ENCODE measurements at regions not wholly inside any gene's neighbourhood (a gene's known extent, or its start where the extent isn't known, plus 50 kb on each side); places are given as distances from the start of the nearest gene placed in this dataset.

DNA sequence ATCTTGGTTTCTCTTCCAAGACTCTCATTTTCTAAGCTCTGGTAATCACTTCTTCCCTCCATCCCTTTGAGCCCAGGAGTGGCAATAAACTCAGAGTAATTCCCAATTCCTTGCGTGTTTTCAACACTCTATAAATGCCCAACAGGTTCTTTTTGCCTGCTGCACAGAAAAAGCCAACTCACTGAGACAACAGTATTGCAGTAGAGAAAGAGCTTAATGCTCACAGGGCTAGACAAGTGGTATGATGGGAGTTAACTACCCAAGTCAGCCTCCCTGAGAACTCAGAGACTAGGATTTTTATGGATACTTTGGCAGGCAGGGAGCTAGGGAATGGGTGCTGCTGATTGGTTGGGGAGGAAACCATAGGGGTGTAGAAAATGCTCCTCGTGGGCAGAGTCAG, 103.4 kb downstream of the MTNR1A start:
- H3K9ac ChIP-seq (ENCODE audit: low read length): no peak overlapping the region
- H3F3A ChIP-seq (ENCODE audit: insufficient read depth, low read length): no peaks in the 10 kb centered on the region
- no peaks in the 10 kb centered on the region for H3K9me2 ChIP-seq (ENCODE audit: low read depth, low read length)
- H3K27ac ChIP-seq (ENCODE audit: low read depth, low read length, poor library complexity, severe bottlenecking): no peak overlapping the region
- no peak overlapping the region for H3K4me2 ChIP-seq (ENCODE audit: low read length)
- TF ChIP-seq CTCF (IDR thresholded peaks at IDR 0.05; ENCODE audit: low read length) (no peak), EZH2 (IDR thresholded peaks at IDR 0.05; ENCODE audit: borderline replicate concordance, low read length) (no peak)
- H3K36me3 ChIP-seq (ENCODE audit: insufficient read depth, low read length): no peaks in the 10 kb centered on the region; the same call in 1 of the 2 replicates
- H3K4me3 ChIP-seq (ENCODE audit: low read depth, low read length, poor library complexity, severe bottlenecking): no peak overlapping the region
- peaks cover 10% of the 10 kb centered on the region; the same call in 1 of the 2 replicates for H3K9me3 ChIP-seq (ENCODE audit: low read length)
- no peaks in the 10 kb centered on the region for H3K4me1 ChIP-seq (ENCODE audit: insufficient read depth, low read length, severe bottlenecking)
- H3K27me3 ChIP-seq (ENCODE audit: insufficient read depth, low read length): no peaks in the 10 kb centered on the region
- no peak overlapping the region for H2AFZ ChIP-seq (ENCODE audit: low read length)
- H3K79me2 ChIP-seq (ENCODE audit: insufficient read depth, low read length): no peaks in the 10 kb centered on the region
- H4K20me1 ChIP-seq (ENCODE audit: insufficient read depth, low read length): no peaks in the 10 kb centered on the region

- no peak overlapping the region for H3K9ac ChIP-seq (ENCODE audit: low read length)
- H4K20me1 ChIP-seq (ENCODE audit: insufficient read depth, low read length): no peaks in the 10 kb centered on the region
- no peaks in the 10 kb centered on the region for H3K79me2 ChIP-seq (ENCODE audit: insufficient read depth, low read length)
- peaks cover 10% of the 10 kb centered on the region; the same call in 1 of the 2 replicates for H3K9me3 ChIP-seq (ENCODE audit: low read length)
- no peak overlapping the region for H3K4me2 ChIP-seq (ENCODE audit: low read length)
- H3K4me1 ChIP-seq (ENCODE audit: insufficient read depth, low read length, severe bottlenecking): no peaks in the 10 kb centered on the region
- no peak for TF ChIP-seq CTCF (IDR thresholded peaks at IDR 0.05; ENCODE audit: low read length)
- no peak for TF ChIP-seq EZH2 (IDR thresholded peaks at IDR 0.05; ENCODE audit: borderline replicate concordance, low read length)
- no peaks in the 10 kb centered on the region for H3K27me3 ChIP-seq (ENCODE audit: insufficient read depth, low read length)
- H3K4me3 ChIP-seq (ENCODE audit: low read depth, low read length, poor library complexity, severe bottlenecking): no peak overlapping the region
- no peaks in the 10 kb centered on the region; the same call in 1 of the 2 replicates for H3K36me3 ChIP-seq (ENCODE audit: insufficient read depth, low read length)
- H2AFZ ChIP-seq (ENCODE audit: low read length): no peak overlapping the region
- no peaks in the 10 kb centered on the region for H3K9me2 ChIP-seq (ENCODE audit: low read depth, low read length)
- H3F3A ChIP-seq (ENCODE audit: insufficient read depth, low read length): no peaks in the 10 kb centered on the region
- H3K27ac ChIP-seq (ENCODE audit: low read depth, low read length, poor library complexity, severe bottlenecking): no peak overlapping the region
Observed at GRCh38 chr4:186449954-186450353, 105.4 kb downstream of the MTNR1A start.

GRCh38 chr4:186445040-186445439, 110.3 kb downstream of the MTNR1A start:
- Histone ChIP-seq H3F3A (ENCODE audit: insufficient read depth, low read length) (no peaks in the 10 kb centered on the region), H3K9me3 (ENCODE audit: low read length) (no peaks in the 10 kb centered on the region), H4K20me1 (ENCODE audit: insufficient read depth, low read length) (no peaks in the 10 kb centered on the region), H3K4me2 (ENCODE audit: low read length) (no peak overlapping the region), H3K79me2 (ENCODE audit: insufficient read depth, low read length) (no peaks in the 10 kb centered on the region), H3K4me3 (ENCODE audit: low read depth, low read length, poor library complexity, severe bottlenecking) (no peak overlapping the region), H2AFZ (ENCODE audit: low read length) (no peak overlapping the region), H3K36me3 (ENCODE audit: insufficient read depth, low read length) (no peaks in the 10 kb centered on the region), H3K4me1 (ENCODE audit: insufficient read depth, low read length, severe bottlenecking) (no peaks in the 10 kb centered on the region), H3K27ac (ENCODE audit: low read depth, low read length, poor library complexity, severe bottlenecking) (no peak overlapping the region), H3K27me3 (ENCODE audit: insufficient read depth, low read length) (no peaks in the 10 kb centered on the region), H3K9ac (ENCODE audit: low read length) (no peak overlapping the region), H3K9me2 (ENCODE audit: low read depth, low read length) (no peaks in the 10 kb centered on the region)
- no peak for TF ChIP-seq CTCF (IDR thresholded peaks at IDR 0.05; ENCODE audit: low read length)
- TF ChIP-seq EZH2 (IDR thresholded peaks at IDR 0.05; ENCODE audit: borderline replicate concordance, low read length): no peak
